Sigmoid colon (tissue), 6 donors: ENCODE measurements at regions not wholly inside any gene's neighbourhood (a gene's known extent, or its start where the extent isn't known, plus 50 kb on each side); places are given as distances from the start of the nearest gene placed in this dataset.

Experiments used
- DNase-seq: peaks from one replicate; pipeline ENCODE4 v3.0.0-alpha.2; 2019
- H3K27ac ChIP-seq, 4 donors: fragments of 200-600 bp; sonication (generic); one replicate each; pipeline ENCODE4 v1.5.1; 2016 to 2019; ENCODE audit warnings: mild to moderate bottlenecking in 1 of 4
- H3K27me3 ChIP-seq, 3 donors: fragments of 200-600 bp; sonication (generic); one replicate each; pipeline ENCODE4 v1.5.1; 2019; ENCODE audit warnings: mild to moderate bottlenecking in 1 of 3
- H3K36me3 ChIP-seq, 4 donors: fragments of 200-600 bp; sonication (generic); one replicate each; pipeline ENCODE4 v1.5.1; 2016 to 2019
- H3K4me1 ChIP-seq, 4 donors: fragments of 200-600 bp; sonication (generic); one replicate each; pipeline ENCODE4 v1.5.1; 2017 to 2019
- H3K4me3 ChIP-seq, 4 donors: fragments of 200-600 bp; sonication (generic); one replicate each; pipeline ENCODE4 v1.5.1; 2017 to 2019; ENCODE audit warnings: mild to moderate bottlenecking in 2 of 4, moderate library complexity in 1 of 4
- H3K9me3 ChIP-seq, 4 donors: fragments of 200-600 bp in 3 of 4; sonication (generic) in 3 of 4; one replicate each; pipeline versions ENCODE4 v1.5.1 to v1.6.1; 2013 to 2019
- EP300 ChIP-seq, 4 donors: sonication (generic); formaldehyde crosslinking; IDR thresholded peaks; one replicate each; pipeline ENCODE4 v1.6.1; 2017; ENCODE audit warnings: antibody characterized with exemption in 4 of 4
- POLR2A ChIP-seq, 2 donors: fragments of 450-650 bp; IDR thresholded peaks; one replicate each; pipeline ENCODE4 v1.6.1; 2016; ENCODE audit warnings: antibody characterized with exemption in 2 of 2, mild to moderate bottlenecking in 2 of 2, moderate library complexity in 2 of 2
- POLR2AphosphoS5 ChIP-seq, 4 donors: sonication (generic); formaldehyde crosslinking; IDR thresholded peaks; one replicate each; pipeline ENCODE4 v1.6.1; 2017; ENCODE audit warnings: antibody characterized with exemption in 4 of 4
- WGBS, 2 donors: extraction: QIAGEN DNeasy Blood & Tissue Kit; methylation state at CpG; one replicate each; pipeline ENCODE4 v1.1.7; 2013; 5-methylcytosine and 5-hydroxymethylcytosine counted together
- intact Hi-C: fragments of 100-400 bp; cut with DNase I; formaldehyde crosslinking; loops from one replicate; pipeline ENCODE4 v1.15.1; 2023
- TF ChIP-seq, protein P1 (sequence below), 4 experiments: fragments of 450-650 bp in 3 of 4; fragments of 200-600 bp in 1 of 4; IDR thresholded peaks; one replicate each; pipeline ENCODE4 v1.5.1; 2016 to 2019; ENCODE audit warnings: antibody characterized with exemption in 4 of 4, mild to moderate bottlenecking in 3 of 4, moderate library complexity in 2 of 4
- donor health status: healthy with polysubstance abuse.
- donor health status: healthy.

DNA sequence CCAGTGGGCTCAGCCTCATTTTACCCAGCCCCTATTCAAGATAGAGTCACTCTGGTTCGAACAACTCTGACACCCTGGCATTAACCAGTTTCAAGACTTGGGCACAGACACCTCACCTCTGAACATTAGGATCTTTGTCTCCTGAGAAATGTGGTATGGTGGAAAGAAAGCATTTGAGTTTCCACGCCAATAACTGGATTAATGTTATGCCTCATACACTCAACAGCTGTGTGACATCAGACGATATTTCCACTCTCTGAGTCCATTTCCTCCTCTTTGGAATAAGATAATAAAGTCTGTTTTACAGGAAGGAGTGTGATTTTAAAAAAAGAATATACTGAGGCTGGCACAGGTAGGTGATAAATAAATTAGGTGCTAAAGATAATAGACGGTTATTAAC lies 121.3 kb upstream of the CHL1 start:
- Histone ChIP-seq H3K27me3 (no peaks in the 10 kb centered on the region), H3K9me3 (no peaks in the 10 kb centered on the region), H3K4me1 (peaks cover 0 to 22% (median 20%) of the 10 kb centered on the region in 4 donors), H3K4me3 (no peak overlapping the region), H3K36me3 (no peaks in the 10 kb centered on the region), H3K27ac (peak overlapping the region in 3 of 4 donors; percentile 44 to 73 (median 57))
- TF ChIP-seq EP300 (IDR thresholded peaks at IDR 0.05) (no peak), POLR2A (IDR thresholded peaks at IDR 0.05) (no peak), POLR2AphosphoS5 (IDR thresholded peaks at IDR 0.05) (peak in 2 of 4 donors; percentile 39 to 60)
- TF ChIP-seq, protein P1, sequence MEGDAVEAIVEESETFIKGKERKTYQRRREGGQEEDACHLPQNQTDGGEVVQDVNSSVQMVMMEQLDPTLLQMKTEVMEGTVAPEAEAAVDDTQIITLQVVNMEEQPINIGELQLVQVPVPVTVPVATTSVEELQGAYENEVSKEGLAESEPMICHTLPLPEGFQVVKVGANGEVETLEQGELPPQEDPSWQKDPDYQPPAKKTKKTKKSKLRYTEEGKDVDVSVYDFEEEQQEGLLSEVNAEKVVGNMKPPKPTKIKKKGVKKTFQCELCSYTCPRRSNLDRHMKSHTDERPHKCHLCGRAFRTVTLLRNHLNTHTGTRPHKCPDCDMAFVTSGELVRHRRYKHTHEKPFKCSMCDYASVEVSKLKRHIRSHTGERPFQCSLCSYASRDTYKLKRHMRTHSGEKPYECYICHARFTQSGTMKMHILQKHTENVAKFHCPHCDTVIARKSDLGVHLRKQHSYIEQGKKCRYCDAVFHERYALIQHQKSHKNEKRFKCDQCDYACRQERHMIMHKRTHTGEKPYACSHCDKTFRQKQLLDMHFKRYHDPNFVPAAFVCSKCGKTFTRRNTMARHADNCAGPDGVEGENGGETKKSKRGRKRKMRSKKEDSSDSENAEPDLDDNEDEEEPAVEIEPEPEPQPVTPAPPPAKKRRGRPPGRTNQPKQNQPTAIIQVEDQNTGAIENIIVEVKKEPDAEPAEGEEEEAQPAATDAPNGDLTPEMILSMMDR (IDR thresholded peaks at IDR 0.05): no peak
- intact Hi-C loops: no loop called here
- 59% methylated on average over 4 of the region's 4 CpGs for WGBS, 2 donors
- no peak for DNase-seq

DNA sequence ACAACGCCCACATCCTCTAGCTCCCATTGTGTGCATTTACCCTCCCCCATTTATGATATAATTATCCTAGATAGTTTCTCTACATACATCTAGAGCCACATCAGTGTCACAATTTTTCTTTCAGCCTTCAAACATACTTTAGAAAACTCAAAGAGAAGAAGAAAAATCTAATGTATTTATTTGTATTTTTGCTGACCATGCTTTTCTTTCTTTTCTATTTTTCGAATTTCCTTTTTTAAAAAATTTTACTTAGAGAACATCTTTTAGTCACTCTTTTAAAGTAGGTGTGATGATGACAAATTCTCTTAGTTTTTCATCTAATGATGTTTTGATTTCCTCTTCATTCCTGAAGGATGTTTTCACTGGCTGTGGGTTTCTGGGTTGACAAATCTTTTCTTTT lies 117.0 kb upstream of the CHL1 start:
- no peaks in the 10 kb centered on the region for H3K9me3 ChIP-seq
- whole genome bisulfite sequencing, 2 donors: 31 to 58% methylated on average over 2 of the region's 2 CpGs
- H3K4me3 ChIP-seq: no peak overlapping the region
- intact Hi-C loops: no loop called here
- no peak for DNase-seq
- no peak overlapping the region for H3K27ac ChIP-seq
- H3K4me1 ChIP-seq: peaks cover 0 to under 1% (median 0%) of the 10 kb centered on the region in 4 donors
- H3K27me3 ChIP-seq: no peaks in the 10 kb centered on the region
- no peak for TF ChIP-seq POLR2AphosphoS5 (IDR thresholded peaks at IDR 0.05)
- TF ChIP-seq, protein P1 (IDR thresholded peaks at IDR 0.05): no peak
- no peak for TF ChIP-seq EP300 (IDR thresholded peaks at IDR 0.05)
- no peak for TF ChIP-seq POLR2A (IDR thresholded peaks at IDR 0.05)
- H3K36me3 ChIP-seq: no peaks in the 10 kb centered on the region

DNA sequence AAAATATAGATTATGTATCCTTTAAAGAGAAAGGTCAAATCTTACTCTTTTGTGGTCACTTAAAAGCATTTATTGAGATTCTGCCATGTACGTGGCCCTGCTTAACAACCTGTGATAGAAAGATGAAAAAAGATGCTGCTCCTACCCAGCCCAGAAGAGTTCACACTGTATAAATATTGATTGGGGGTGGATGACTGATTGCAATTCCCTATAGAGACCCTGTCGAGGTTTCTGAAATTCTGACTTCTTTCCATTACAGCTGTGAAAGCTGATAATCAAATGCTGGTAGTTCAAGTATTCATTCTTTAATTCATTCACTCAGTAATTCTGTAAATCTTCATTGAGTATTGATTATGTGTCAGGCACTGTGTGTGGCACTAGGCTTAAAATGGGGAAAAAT lies 114.1 kb upstream of the CHL1 start:
- H3K9me3 ChIP-seq: no peaks in the 10 kb centered on the region
- intact Hi-C loops: no loop called here
- H3K27me3 ChIP-seq: no peaks in the 10 kb centered on the region
- H3K4me1 ChIP-seq: no peaks in the 10 kb centered on the region
- TF ChIP-seq, protein P1 (IDR thresholded peaks at IDR 0.05): no peak
- TF ChIP-seq EP300 (IDR thresholded peaks at IDR 0.05) (no peak), POLR2AphosphoS5 (IDR thresholded peaks at IDR 0.05) (no peak), POLR2A (IDR thresholded peaks at IDR 0.05) (no peak)
- no peak for DNase-seq
- H3K27ac ChIP-seq: no peak overlapping the region
- H3K36me3 ChIP-seq: no peaks in the 10 kb centered on the region
- no peak overlapping the region for H3K4me3 ChIP-seq
- 72 to 80% methylated on average over 2 of the region's 2 CpGs for WGBS, 2 donors

DNA sequence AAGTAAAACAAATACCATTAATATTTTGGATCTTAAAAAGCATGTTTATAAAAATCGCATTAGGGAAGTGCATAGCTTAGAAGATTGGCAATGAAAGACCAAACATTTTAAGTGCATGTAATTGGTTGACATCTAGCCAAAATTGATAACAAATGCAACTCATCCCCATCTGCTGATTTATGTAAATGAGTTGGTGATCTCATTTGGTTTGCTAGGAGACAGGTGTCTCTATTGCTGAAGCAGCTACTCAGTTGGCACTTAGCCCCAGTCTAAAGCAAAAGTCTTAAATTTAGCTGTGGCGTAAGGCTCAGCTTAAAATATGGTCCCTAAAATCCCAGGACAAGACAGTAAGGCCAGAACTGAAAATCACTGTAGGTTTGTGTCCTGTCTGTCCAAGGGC lies 113.5 kb upstream of the CHL1 start:
- WGBS, 2 donors: 83 to 85% methylated on average over 2 of the region's 2 CpGs
- intact Hi-C loops: no loop called here
- DNase-seq: no peak
- TF ChIP-seq, protein P1 (IDR thresholded peaks at IDR 0.05): no peak
- no peak for TF ChIP-seq POLR2AphosphoS5 (IDR thresholded peaks at IDR 0.05)
- TF ChIP-seq POLR2A (IDR thresholded peaks at IDR 0.05): no peak
- TF ChIP-seq EP300 (IDR thresholded peaks at IDR 0.05): no peak
- Histone ChIP-seq H3K9me3 (no peaks in the 10 kb centered on the region), H3K4me3 (no peak overlapping the region), H3K4me1 (no peaks in the 10 kb centered on the region), H3K27ac (no peak overlapping the region), H3K27me3 (no peaks in the 10 kb centered on the region), H3K36me3 (no peaks in the 10 kb centered on the region)

DNA sequence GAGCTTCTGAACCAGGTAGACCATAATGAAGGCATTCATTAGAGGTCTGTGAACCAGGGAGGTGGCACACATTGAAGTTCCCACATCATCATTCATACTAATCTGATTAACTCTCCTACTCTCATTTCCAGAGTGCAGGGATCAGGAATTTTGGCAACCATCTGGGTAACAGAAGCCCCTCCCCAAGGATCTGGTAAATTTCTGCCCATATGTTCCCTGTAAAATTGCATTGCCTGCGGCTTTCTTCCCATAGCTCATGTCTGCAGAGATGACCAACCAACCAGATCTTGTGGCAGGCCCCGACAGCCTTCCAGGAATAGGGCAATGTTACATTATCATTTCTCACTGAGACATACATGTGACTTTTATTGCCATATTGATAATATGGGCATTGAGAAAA lies 111.4 kb upstream of the CHL1 start:
- WGBS, 2 donors: 81% methylated on average over 2 of the region's 2 CpGs
- intact Hi-C loops: no loop called here
- Histone ChIP-seq H3K4me1 (no peaks in the 10 kb centered on the region), H3K27ac (no peak overlapping the region), H3K27me3 (no peaks in the 10 kb centered on the region), H3K9me3 (no peaks in the 10 kb centered on the region), H3K4me3 (no peak overlapping the region), H3K36me3 (no peaks in the 10 kb centered on the region)
- no peak for DNase-seq
- TF ChIP-seq EP300 (IDR thresholded peaks at IDR 0.05): no peak
